ENCODE measurements at regions not wholly inside any gene's neighbourhood (a gene's known extent, or its start where the extent isn't known, plus 50 kb on each side); places are given as distances from the start of the nearest gene placed in this dataset.

DNA sequence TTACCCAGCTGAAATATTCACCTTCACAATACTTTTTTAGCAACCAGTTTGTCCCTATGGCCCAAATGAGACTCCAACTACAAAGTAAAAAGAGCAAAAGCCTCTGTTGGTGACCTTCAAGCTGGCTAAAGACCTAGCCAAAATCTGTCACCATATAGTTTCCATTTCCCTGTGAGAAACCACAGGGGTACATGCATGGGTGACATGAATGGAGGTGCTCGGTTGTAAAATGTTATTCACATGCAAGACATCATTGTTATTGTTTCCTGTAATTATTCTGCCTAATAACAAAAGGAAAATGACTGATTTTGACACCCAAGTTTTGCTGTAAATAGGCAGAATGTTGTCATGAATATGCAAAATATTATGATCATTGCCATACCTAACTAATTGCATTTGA lies 285.3 kb downstream of the ZNF608 start:
- ChIA-PET POLR2A (no interaction called here), CTCF (ENCODE audit: low intra/inter-chr PET ratio, low total read pairs) (no interaction called here)
- Histone ChIP-seq H3K27ac (ENCODE audit: extremely low read length, insufficient read depth, low read length) (no peak overlapping the region), H3K4me3 (replicated peaks in 1 of 3; ENCODE audit: insufficient read depth in 1 of 3, low read depth in 2 of 3, low read length in 3 of 3) (no peak overlapping the region), H3K9me3 (ENCODE audit: low read length) (no peaks in the 10 kb centered on the region), H3K4me1 (ENCODE audit: insufficient read depth, low read length) (no peaks in the 10 kb centered on the region), H3K27me3 (ENCODE audit: control insufficient read depth in 1 of 2, insufficient read depth in 2 of 2, low read length in 2 of 2) (no peaks in the 10 kb centered on the region), H2AFZ (ENCODE audit: low read length) (no peak overlapping the region), H3K79me2 (ENCODE audit: insufficient read depth, low read length) (no peaks in the 10 kb centered on the region), H4K20me1 (ENCODE audit: insufficient read depth, low read length) (no peaks in the 10 kb centered on the region), H3K9ac (ENCODE audit: insufficient read depth, low read depth, low read length) (no peak overlapping the region), H3K36me3 (replicated peaks in 1 of 2; ENCODE audit: control insufficient read depth in 1 of 2, insufficient read depth in 2 of 2, low read length in 2 of 2) (no peaks in the 10 kb centered on the region), H3K4me2 (ENCODE audit: low read depth, low read length) (no peak overlapping the region)
- FAIRE-seq (no peak), DNase-seq (ENCODE audit: low spot score) (no peak), ATAC-seq (no peak)
- no TSS peak for BruUV-seq (replicated peaks)
- TF ChIP-seq, protein P1, sequence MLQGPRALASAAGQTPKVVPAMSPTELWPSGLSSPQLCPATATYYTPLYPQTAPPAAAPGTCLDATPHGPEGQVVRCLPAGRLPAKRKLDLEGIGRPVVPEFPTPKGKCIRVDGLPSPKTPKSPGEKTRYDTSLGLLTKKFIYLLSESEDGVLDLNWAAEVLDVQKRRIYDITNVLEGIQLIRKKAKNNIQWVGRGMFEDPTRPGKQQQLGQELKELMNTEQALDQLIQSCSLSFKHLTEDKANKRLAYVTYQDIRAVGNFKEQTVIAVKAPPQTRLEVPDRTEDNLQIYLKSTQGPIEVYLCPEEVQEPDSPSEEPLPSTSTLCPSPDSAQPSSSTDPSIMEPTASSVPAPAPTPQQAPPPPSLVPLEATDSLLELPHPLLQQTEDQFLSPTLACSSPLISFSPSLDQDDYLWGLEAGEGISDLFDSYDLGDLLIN (CRISPR knock-in tag; IDR thresholded peaks at IDR 0.05; ENCODE audit: borderline replicate concordance), result no peak
- TF ChIP-seq ZNF772 (CRISPR knock-in tag; IDR thresholded peaks at IDR 0.05) (no peak), ZNF598 (CRISPR knock-in tag; IDR thresholded peaks at IDR 0.05; ENCODE audit: borderline replicate concordance) (no peak), NFE2L1 (CRISPR knock-in tag; IDR thresholded peaks at IDR 0.05; ENCODE audit: borderline replicate concordance) (no peak), ZFP37 (CRISPR knock-in tag; IDR thresholded peaks at IDR 0.05; ENCODE audit: borderline replicate concordance) (no peak), CEBPG (CRISPR knock-in tag; IDR thresholded peaks at IDR 0.05) (no peak), XBP1 (CRISPR knock-in tag; IDR thresholded peaks at IDR 0.05) (no peak)
- TF ChIP-seq, protein P2, sequence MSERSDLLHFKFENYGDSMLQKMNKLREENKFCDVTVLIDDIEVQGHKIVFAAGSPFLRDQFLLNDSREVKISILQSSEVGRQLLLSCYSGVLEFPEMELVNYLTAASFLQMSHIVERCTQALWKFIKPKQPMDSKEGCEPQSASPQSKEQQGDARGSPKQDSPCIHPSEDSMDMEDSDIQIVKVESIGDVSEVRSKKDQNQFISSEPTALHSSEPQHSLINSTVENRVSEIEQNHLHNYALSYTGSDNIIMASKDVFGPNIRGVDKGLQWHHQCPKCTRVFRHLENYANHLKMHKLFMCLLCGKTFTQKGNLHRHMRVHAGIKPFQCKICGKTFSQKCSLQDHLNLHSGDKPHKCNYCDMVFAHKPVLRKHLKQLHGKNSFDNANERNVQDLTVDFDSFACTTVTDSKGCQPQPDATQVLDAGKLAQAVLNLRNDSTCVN (CRISPR knock-in tag; IDR thresholded peaks at IDR 0.05; ENCODE audit: borderline replicate concordance), result no peak
- TF ChIP-seq, protein P3, sequence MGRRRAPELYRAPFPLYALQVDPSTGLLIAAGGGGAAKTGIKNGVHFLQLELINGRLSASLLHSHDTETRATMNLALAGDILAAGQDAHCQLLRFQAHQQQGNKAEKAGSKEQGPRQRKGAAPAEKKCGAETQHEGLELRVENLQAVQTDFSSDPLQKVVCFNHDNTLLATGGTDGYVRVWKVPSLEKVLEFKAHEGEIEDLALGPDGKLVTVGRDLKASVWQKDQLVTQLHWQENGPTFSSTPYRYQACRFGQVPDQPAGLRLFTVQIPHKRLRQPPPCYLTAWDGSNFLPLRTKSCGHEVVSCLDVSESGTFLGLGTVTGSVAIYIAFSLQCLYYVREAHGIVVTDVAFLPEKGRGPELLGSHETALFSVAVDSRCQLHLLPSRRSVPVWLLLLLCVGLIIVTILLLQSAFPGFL (CRISPR knock-in tag; IDR thresholded peaks at IDR 0.05), result no peak
- TF ChIP-seq, protein P4, sequence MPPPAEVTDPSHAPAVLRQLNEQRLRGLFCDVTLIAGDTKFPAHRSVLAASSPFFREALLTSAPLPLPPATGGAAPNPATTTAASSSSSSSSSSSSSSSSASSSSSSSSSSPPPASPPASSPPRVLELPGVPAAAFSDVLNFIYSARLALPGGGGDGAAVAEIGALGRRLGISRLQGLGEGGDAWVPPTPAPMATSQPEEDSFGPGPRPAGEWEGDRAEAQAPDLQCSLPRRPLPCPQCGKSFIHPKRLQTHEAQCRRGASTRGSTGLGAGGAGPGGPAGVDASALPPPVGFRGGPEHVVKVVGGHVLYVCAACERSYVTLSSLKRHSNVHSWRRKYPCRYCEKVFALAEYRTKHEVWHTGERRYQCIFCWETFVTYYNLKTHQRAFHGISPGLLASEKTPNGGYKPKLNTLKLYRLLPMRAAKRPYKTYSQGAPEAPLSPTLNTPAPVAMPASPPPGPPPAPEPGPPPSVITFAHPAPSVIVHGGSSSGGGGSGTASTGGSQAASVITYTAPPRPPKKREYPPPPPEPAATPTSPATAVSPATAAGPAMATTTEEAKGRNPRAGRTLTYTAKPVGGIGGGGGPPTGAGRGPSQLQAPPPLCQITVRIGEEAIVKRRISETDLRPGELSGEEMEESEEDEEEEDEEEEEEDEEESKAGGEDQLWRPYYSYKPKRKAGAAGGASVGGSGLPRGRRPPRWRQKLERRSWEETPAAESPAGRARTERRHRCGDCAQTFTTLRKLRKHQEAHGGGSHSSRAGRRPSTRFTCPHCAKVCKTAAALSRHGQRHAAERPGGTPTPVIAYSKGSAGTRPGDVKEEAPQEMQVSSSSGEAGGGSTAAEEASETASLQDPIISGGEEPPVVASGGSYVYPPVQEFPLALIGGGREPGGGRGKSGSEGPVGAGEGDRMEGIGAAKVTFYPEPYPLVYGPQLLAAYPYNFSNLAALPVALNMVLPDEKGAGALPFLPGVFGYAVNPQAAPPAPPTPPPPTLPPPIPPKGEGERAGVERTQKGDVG (CRISPR knock-in tag; IDR thresholded peaks at IDR 0.05; ENCODE audit: borderline replicate concordance), result no peak
- 29% methylated on average over 1 of the region's 1 CpG for WGBS (ENCODE audit: low lambda C conversion rate)
- in situ Hi-C loops (cut with HindIII; ENCODE audit: extremely low pct_ligation_motif_present, low pct_unique_long_range_greater_than_20kb) (no loop called here), intact Hi-C loops (cut with micrococcal nuclease; ENCODE audit: unreplicated experiment) (no loop called here)
